ENCODE measurements at regions not wholly inside any gene's neighbourhood (a gene's known extent, or its start where the extent isn't known, plus 50 kb on each side); places are given as distances from the start of the nearest gene placed in this dataset.

DNA sequence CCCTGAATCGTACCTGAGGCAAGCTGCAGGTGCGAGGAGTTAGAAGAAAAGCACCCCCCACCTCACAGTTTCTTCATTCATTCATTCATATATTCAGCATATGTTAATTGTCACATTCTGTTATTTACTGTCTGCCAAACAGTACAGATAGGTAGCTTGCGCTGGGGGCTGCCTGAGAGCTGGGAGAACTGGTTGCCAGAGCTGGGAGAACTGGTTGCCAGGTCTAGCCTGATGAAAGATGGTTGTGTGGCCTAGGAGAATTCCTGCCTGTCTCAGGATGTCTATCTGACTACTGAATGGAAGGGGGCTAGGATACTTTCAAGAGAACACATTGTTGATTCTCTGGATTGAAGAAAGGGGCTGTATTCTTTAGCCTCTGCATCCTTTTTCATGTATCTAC lies 225.9 kb upstream of the POU3F1 start:
- H3K9me3 ChIP-seq, result no peaks in the 10 kb centered on the region
- intact Hi-C loops (cut with DNase I), result no loop called here
- H3K27ac ChIP-seq, result no peak overlapping the region
- no peak for DNase-seq
- no peaks in the 10 kb centered on the region for H3K4me1 ChIP-seq
- H3K4me3 ChIP-seq, result no peak overlapping the region
- TF ChIP-seq, protein P1, sequence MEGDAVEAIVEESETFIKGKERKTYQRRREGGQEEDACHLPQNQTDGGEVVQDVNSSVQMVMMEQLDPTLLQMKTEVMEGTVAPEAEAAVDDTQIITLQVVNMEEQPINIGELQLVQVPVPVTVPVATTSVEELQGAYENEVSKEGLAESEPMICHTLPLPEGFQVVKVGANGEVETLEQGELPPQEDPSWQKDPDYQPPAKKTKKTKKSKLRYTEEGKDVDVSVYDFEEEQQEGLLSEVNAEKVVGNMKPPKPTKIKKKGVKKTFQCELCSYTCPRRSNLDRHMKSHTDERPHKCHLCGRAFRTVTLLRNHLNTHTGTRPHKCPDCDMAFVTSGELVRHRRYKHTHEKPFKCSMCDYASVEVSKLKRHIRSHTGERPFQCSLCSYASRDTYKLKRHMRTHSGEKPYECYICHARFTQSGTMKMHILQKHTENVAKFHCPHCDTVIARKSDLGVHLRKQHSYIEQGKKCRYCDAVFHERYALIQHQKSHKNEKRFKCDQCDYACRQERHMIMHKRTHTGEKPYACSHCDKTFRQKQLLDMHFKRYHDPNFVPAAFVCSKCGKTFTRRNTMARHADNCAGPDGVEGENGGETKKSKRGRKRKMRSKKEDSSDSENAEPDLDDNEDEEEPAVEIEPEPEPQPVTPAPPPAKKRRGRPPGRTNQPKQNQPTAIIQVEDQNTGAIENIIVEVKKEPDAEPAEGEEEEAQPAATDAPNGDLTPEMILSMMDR (IDR thresholded peaks at IDR 0.05), result no peak
- no peaks in the 10 kb centered on the region for H3K36me3 ChIP-seq
- ATAC-seq, result no peak
- peaks cover 7% of the 10 kb centered on the region for H3K27me3 ChIP-seq (ENCODE audit: low read depth)

DNA sequence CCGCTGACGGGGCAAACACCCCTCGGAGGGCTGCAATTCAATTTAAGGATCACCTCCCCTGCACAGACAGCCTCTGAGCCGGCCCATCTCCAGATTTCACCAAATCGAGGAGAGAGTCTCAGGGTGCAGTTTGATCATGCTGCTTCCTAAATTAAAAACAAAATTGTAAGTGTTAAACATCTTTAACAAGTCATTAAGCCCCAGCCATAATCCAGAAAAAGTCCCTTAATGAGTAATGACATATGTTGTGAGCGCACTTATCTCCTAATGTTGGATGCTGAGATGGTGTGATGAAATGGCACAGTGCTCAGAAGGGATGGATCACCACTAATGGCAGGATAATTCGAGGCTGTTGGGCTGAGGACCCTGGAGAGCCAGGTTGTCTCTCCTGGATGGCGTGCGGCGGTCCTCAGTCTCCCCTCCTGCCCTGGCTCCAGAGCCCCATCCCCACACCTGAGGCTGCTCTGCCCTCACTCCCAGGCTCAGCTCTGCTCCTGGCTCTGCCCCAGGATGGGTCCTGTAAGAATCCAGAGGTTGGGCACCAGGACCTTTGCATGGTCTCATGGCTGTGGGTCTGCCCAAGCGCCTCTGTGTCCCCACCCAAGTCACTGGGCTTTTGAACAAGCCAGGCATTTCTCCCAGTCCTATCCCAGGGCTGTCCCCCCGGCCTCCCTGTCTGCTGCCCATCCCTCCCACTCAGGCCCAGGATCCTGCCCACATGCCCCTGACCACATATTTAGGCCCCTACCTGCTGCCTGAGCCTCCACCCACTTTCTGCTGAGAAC lies 224.4 kb upstream of the POU3F1 start:
- intact Hi-C loops (cut with DNase I), result no loop called here
- DNase-seq (no peak), ATAC-seq (no peak)
- Histone ChIP-seq H3K4me3 (no peak overlapping the region), H3K9me3 (no peaks in the 10 kb centered on the region), H3K36me3 (no peaks in the 10 kb centered on the region), H3K27ac (no peak overlapping the region), H3K4me1 (no peaks in the 10 kb centered on the region), H3K27me3 (ENCODE audit: low read depth) (peaks cover 7% of the 10 kb centered on the region)
- TF ChIP-seq, protein P1 (IDR thresholded peaks at IDR 0.05), result no peak

DNA sequence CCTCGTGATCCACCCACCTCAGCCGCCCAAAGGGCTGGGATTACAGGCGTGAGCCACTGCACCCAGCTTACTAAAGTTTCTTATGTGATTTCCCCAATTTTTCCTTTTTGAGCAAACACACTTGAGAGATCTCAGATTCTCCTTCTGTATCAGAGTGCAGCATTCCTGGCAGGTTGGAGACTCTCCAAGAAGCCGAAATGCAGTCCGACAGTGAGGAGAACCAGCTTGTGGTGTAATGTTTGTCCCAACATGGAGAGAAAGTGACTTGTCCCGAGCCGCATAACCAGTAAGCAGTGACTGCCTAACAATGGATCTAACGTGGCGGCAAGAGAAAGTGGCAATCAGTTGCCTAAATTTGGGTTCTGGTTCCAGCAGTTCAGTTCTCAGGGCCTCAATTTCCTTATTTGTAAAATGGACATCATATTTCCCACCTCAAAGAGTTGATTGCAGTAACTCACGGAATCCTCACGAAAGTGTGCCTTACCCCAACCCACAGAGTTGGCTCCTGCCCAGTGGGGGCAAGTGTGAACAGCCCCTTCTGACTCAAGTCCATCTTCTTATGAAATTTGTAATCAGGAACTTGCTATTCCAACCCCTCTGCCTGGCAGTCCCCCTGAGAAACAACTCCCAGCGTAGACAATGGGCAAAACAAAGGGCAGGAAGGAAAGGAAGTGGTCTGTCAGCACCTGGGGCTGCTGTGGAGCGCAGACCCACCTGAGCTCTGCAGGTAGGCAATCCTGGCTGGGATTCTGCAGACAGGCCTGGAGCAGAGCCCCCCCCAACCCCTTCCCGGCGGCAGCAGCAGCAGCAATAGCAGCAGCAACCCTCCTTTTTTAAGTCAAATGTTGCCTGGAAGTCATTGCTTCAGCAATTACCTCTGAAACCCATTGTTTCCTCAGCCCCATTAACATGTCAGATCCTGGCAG lies 223.6 kb upstream of the POU3F1 start:
- Histone ChIP-seq H3K4me1 (no peaks in the 10 kb centered on the region), H3K27ac (no peak overlapping the region), H3K27me3 (ENCODE audit: low read depth) (peaks cover 7% of the 10 kb centered on the region), H3K36me3 (no peaks in the 10 kb centered on the region), H3K9me3 (no peaks in the 10 kb centered on the region), H3K4me3 (no peak overlapping the region)
- ATAC-seq, result peak in 1 of 2 donors; percentile 48
- TF ChIP-seq, protein P1 (IDR thresholded peaks at IDR 0.05), result no peak
- intact Hi-C loops (cut with DNase I), result no loop called here
- no peak for DNase-seq

DNA sequence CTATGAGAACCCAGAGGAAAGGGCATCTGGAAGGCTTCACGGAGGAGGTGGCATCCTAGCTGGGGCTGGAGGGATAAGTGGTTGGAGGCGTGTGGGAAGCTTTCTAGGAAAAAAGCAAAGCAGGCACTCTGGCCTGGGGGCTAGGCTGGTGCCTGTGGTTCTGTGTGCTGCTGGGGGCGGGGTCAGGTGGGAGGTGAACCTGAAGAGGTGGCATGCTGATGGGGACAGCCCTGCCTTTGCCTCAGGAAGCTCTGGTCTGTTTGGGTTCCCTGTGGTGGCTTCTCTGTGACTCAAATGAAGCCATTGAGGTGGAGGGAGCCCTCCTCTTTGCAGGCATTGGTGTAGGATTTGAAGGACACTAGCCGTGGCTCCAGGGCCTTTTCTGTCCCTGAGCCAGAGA lies 221.6 kb upstream of the POU3F1 start:
- H3K36me3 ChIP-seq, result no peaks in the 10 kb centered on the region
- ATAC-seq (no peak), DNase-seq (no peak)
- intact Hi-C loops (cut with DNase I), result no loop called here
- peaks cover 7% of the 10 kb centered on the region for H3K27me3 ChIP-seq (ENCODE audit: low read depth)
- no peak overlapping the region for H3K27ac ChIP-seq
- no peak overlapping the region for H3K4me3 ChIP-seq
- no peaks in the 10 kb centered on the region for H3K4me1 ChIP-seq
- no peaks in the 10 kb centered on the region for H3K9me3 ChIP-seq
- TF ChIP-seq, protein P1 (IDR thresholded peaks at IDR 0.05), result no peak

DNA sequence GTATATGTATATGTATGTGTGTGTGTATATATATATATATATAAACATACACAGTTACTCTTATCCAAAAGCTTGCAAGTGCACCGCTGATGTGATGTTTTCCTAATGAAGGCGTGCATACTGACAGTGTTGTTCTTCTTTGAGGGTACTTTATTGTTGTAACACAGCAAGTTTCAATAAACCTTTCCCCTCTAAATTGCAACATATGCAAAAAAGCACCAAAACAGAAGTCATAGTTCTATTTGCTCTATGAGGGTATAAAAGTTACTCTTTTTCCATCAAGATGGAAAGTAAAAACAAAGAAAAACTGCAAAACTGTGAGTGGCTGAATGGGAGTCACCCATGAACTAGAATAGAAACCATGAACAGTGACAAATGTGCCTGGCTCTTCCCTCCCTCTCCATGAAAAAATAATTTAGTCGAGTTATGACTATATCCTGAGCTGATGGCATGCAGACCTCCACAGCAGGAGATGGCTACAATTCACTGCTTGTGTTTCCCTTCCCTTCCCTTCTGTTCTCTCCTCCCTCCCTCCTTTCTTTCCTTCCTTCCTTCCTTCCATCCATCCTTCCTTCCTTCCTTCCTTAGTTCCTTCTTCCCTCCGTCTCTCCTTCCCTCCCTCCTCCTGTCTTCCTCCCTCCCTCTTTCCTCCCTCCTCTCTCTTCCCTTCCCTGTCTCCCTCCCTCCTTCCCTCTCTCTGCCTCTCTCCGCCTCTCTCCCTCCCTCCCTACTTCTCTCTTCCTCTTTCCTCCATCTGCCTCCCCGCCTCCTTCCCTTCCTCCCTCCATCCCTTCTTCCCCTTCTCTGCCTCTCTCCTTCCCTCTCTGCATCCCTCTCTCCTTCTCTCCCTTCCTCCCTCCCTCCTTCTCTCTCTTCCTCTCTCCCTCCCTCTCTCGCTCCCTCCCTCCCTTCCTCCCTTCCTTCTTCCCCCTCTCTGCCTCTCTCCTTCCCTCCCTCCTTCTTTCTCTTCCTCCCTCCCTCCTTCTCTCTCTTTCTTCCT lies 220.7 kb upstream of the POU3F1 start:
- H3K36me3 ChIP-seq, result no peaks in the 10 kb centered on the region
- H3K27me3 ChIP-seq (ENCODE audit: low read depth), result peaks cover 7% of the 10 kb centered on the region
- H3K27ac ChIP-seq, result no peak overlapping the region
- TF ChIP-seq, protein P1 (IDR thresholded peaks at IDR 0.05), result no peak
- intact Hi-C loops (cut with DNase I), result no loop called here
- DNase-seq, result no peak
- H3K9me3 ChIP-seq, result no peaks in the 10 kb centered on the region
- ATAC-seq, result no peak
- no peak overlapping the region for H3K4me3 ChIP-seq
- no peaks in the 10 kb centered on the region for H3K4me1 ChIP-seq
